ENCODE measurements at regions not wholly inside any gene's neighbourhood (a gene's known extent, or its start where the extent isn't known, plus 50 kb on each side); places are given as distances from the start of the nearest gene placed in this dataset.

DNA sequence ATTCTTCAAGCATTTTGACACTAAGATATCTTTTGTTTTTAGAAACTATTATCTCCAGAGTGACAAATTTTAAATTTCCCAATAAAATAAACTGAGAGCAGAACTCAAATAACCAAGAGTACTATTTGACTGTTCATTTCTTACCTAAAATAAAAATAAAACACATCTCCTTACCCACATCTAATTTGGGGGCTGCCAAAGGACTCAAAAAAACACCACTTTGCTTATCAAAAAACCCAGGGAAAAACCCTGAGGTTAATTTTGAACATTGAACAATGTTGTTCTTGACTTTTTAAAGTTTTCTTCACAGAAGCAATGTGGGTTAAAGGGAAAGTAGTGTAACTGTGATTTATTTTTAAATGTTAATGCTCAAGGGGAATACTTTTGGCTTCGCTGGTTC is 243.0 kb upstream of the HHIP start (continued):
- TF ChIP-seq ZNF462 (CRISPR knock-in tag; IDR thresholded peaks at IDR 0.05), result no peak

DNA sequence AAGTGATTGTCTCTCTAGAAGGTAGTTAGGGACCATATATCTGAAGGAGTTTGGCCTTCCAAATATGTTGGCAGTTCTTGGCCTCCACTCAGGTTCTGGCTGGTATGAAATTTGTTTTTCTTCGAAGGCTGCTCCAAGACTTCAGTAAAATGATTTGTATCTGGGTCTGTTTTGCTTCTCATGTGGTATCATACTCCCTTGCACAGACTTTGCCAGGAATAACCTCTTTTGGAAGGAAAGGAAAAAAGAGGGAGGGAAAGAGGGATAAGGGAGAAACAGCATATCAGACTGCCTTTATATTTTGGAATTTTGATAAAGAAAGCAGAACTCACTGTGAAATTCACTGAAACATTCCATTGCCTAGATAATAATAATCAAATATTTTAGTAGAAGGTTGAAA is 242.1 kb upstream of the HHIP start:
- H3K27me3 ChIP-seq (ENCODE audit: insufficient read depth), result no peaks in the 10 kb centered on the region
- no peaks in the 10 kb centered on the region for H3K36me3 Mint-ChIP-seq (ENCODE audit: low read depth)
- H3K27me3 Mint-ChIP-seq (ENCODE audit: insufficient read depth, low read depth, poor library complexity), result no peaks in the 10 kb centered on the region
- no peaks in the 10 kb centered on the region for H3K4me1 ChIP-seq (ENCODE audit: insufficient read depth)
- no peak for ATAC-seq
- no peaks in the 10 kb centered on the region for H3K79me2 ChIP-seq (replicated peaks; ENCODE audit: insufficient read depth)
- no peak overlapping the region for H3K4me2 ChIP-seq
- no peaks in the 10 kb centered on the region for H4K20me1 ChIP-seq (replicated peaks; ENCODE audit: insufficient read depth)
- H3K9me3 Mint-ChIP-seq, result 0 out of 3 replicates have a peak, but pooled peaks cover under 1% of the 10 kb centered on the region
- H3F3A ChIP-seq (replicated peaks; ENCODE audit: low read depth), result no peaks in the 10 kb centered on the region
- no peak for DNase-seq (ENCODE audit: low spot score)
- peaks cover 6% of the 10 kb centered on the region; the same call in 1 of the 2 replicates for H3K9me2 ChIP-seq (ENCODE audit: insufficient read depth)
- no peak overlapping the region for H3K27ac ChIP-seq (ENCODE audit: low read depth)
- peaks cover 7% of the 10 kb centered on the region; the same call in 2 of the 3 replicates for H3K4me1 Mint-ChIP-seq
- no peaks in the 10 kb centered on the region for H3K36me3 ChIP-seq (ENCODE audit: insufficient read depth)
- no peak overlapping the region for H3K4me3 ChIP-seq
- no peak overlapping the region for H2AFZ ChIP-seq
- H3K27ac Mint-ChIP-seq, result no peak overlapping the region
- no peak overlapping the region for H3K4me3 Mint-ChIP-seq
- TF ChIP-seq POLR2AphosphoS5 (IDR thresholded peaks at IDR 0.05; ENCODE audit: low read depth) (no peak), CTCF (conservative IDR thresholded peaks at IDR 0.05; ENCODE audit: low read depth in 2 of 2) (no peak), ETS1 (IDR thresholded peaks at IDR 0.05) (no peak), JUNB (IDR thresholded peaks at IDR 0.05; ENCODE audit: unreplicated experiment) (no peak), STAT1 (IDR thresholded peaks at IDR 0.05; ENCODE audit: unreplicated experiment) (no peak), ZNF331 (CRISPR knock-in tag; IDR thresholded peaks at IDR 0.05; ENCODE audit: low read depth) (no peak), EZH2phosphoT487 (IDR thresholded peaks at IDR 0.05; ENCODE audit: unreplicated experiment) (no peak), CREB1 (CRISPR knock-in tag; IDR thresholded peaks at IDR 0.05; ENCODE audit: low read depth) (no peak)
